HG03354 (cell line): ENCODE measurements at regions not wholly inside any gene's neighbourhood (a gene's known extent, or its start where the extent isn't known, plus 50 kb on each side); places are given as distances from the start of the nearest gene placed in this dataset.

Source experiments
- ATAC-seq: cut with Tn5 transposase; IDR thresholded peaks from one replicate; pipeline ENCODE4 v1.9.1; 2021; ENCODE audit warnings: mild to moderate bottlenecking; ENCODE audit not compliant: unreplicated experiment, poor library complexity, severe bottlenecking

- ATAC-seq = no peak
These were observed 171.3 kb downstream of the ACTL7B start for GRCh38 chr9:108684288-108685025.

- ATAC-seq = no peak
These were observed 172.5 kb downstream of the ACTL7B start for GRCh38 chr9:108683245-108683644.

- no peak for ATAC-seq
These were observed 173.8 kb downstream of the ACTL7B start for GRCh38 chr9:108681851-108682590.

DNA sequence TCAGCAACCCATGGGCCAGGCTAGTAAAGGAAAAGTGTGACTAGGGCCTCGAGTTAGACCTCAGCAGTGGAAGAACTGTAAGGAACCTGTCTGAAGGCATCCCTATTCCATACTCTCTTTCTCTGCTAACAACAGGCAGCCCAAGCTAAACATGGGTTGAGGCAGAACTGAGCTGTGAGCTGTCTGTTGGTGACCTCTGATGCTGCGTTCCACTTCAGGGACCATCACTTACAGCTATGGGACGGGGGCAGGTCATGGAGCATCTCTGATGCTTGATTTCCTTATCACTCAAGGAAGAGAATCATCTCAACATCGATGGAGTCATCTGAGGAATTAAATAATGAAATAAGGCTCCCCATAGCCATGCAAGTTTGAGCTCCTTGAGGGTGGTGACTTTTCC, 174.8 kb downstream of the ACTL7B start:
- ATAC-seq = no peak

GRCh38 chr9:108677776-108678175, 178.0 kb downstream of the ACTL7B start:
- no peak for ATAC-seq

GRCh38 chr9:108676355-108676754, 179.4 kb downstream of the ACTL7B start:
- no peak for ATAC-seq

GRCh38 chr9:108675708-108676107, 180.1 kb downstream of the ACTL7B start:
- no peak for ATAC-seq

- no peak for ATAC-seq
These were observed 180.8 kb downstream of the ACTL7B start for GRCh38 chr9:108674766-108675530.

GRCh38 chr9:108673386-108673785, 182.4 kb downstream of the ACTL7B start:
- no peak for ATAC-seq

DNA sequence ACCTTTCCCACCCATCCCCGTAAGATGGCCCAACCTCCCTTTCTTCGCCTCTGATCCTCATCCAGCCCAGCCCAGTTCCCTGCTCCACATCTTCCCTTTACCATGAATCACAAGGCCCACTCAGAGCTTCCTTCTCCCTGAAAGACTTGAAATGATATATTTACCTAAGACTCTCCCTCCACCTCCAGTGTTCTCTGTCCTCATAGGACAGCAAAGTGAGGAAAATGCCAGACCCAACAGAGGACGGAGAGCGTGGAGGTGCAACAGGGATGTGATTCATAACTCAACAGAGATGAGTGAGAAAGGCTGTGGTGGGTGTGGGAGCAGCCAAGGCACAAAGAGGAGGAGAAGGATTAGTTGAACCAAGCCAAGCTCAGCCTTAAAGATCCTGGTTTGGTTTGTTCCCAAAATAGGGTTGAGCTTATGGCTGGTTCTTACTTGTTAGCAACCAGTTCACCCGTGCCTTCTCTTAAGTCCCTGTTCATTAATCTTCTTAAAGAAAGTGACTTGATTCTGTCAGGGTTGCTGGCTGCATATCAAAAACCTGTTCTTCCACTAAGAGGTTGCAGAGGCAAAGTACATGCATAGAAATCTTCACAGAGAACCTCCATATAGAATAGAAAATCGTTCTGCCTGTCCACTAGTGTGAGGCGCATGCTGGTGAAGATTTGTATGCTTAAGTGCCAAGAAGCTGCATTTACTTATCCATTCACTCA, 183.2 kb downstream of the ACTL7B start:
- no peak for ATAC-seq

- ATAC-seq = no peak
These were observed 184.0 kb downstream of the ACTL7B start for GRCh38 chr9:108671794-108672193.

DNA sequence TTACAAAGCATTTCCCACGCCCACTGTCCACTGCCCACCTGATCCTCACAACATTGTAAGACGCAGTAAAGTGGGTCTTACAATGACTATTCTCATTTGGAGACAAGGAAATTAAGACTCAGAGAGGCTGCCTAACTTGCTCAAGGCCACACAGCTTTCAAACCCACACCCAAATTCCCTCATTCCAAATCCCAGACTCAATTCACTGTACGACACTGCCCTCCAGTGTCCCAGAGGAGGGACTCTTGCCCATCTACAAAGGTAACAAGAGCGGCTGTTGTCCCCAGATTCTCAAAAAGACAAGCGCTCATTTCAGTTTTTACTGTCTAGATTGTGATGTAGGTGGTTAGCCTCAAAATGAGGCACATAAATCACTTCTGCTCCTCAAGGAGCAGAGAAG, 184.6 kb downstream of the ACTL7B start:
- no peak for ATAC-seq

- ATAC-seq = no peak
These were observed 186.8 kb downstream of the ACTL7B start for GRCh38 chr9:108668938-108669335.

DNA sequence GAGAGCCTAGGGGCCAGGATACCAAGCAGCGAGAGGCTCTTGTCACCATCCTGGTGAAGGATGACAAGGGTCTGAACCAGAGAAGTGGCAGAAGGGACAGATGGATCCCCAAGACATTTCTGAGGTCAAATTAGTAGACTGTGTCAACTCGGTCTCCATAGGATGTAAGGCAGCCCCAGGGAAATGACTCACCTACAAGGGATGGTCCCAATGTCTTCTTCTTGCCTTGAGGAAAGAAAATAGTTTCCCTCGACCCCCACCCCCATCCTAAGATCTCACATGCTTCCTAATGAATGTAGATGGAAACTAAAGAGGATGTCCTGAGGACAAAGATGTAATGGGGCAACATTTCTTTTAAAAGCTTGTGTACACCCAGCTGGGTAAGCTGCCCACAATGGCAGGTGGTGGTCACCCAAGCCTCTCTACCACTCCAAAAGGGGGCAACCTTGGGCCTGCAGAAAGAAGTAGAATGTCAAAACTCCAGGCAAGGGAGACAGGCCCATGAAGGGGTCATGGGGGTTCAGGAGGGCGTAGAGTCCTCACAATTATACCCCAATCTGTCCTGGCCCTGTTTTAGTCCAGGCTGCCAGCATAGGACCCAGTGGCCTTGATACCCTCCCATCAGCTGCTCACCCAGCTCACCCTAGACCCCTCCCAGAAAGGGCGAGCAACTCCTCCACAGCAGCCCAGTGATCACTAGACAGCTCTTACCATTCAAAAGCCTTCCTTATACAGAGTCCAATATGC, 187.4 kb downstream of the ACTL7B start:
- no peak for ATAC-seq

- ATAC-seq = no peak
These were observed 189.5 kb downstream of the ACTL7B start for GRCh38 chr9:108666240-108666784.

GRCh38 chr9:108665521-108666239, 190.1 kb downstream of the ACTL7B start:
- no peak for ATAC-seq

DNA sequence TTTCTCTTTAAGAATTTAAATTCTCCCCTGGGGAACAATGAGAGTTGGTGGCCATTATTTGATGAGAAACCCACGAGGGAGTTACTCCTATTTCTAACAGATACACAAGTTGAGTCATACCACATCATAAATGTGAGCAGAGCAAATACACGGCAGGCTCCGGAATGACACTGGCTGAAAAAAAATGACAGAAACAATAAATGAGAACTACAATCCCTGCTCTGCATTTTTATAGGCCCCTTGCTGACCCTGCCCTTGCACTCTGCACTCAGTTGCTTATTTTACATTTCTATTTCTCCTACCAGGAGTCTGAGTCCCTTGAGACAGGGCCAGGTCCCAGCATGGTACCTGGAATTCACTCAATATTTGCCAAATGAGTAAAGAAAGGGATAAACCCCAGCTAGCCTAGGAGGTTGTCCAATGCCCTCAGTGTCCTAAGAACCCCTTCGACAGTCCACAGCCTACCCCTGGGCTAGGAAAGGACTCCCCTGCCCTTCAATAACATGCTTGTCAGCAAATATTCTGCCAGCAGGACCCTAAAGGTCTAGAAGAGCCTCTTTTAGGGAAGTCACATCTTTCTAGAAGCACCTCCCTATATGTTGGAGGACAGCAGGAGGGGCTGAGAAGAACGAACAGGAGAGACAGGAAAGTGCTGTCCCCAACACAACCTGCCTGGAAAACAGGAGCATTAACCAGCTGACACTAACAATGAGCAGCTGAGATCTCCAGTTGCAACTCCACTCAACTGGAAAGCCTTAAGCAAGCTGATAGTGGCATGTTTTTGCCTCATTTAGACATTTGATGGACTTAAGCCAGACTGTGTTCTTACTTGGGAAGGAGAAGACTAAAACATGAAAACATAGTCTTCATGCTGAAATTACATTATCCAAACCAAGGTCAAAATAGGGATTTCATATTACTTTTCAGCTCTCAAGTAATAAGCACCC, 191.2 kb downstream of the ACTL7B start:
- ATAC-seq = no peak
